ENCODE measurements at regions not wholly inside any gene's neighbourhood (a gene's known extent, or its start where the extent isn't known, plus 50 kb on each side); places are given as distances from the start of the nearest gene placed in this dataset.

DNA sequence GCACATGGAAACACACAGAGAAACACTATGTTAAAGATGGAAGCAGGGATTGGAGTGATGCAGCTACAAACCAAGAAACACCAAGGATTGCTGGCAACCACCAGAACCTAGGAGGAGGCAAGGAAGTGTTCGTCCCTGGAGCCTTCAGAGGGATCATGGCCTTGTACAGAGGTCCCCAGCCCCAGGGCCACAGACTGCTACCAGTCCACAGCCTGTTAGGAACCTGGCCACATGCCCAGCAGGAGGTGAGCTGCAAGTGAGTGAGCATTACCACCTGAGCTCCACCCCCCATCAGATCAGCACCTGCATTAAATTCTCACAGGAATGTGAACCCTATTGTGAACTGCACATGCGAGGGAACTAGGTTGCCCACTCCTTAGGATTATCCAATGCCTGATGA is 505.7 kb upstream of the MDFIC2 start (continued):
- TF ChIP-seq ZNF740 (CRISPR knock-in tag; IDR thresholded peaks at IDR 0.05) (no peak), ZNF740 (tag; IDR thresholded peaks at IDR 0.05) (no peak), RCOR1 (IDR thresholded peaks at IDR 0.05; ENCODE audit: borderline replicate concordance in 1 of 2, low read depth in 2 of 2, low read length in 2 of 2) (no peak), PHF20 (IDR thresholded peaks at IDR 0.05; ENCODE audit: partially characterized antibody) (no peak), ZNF398 (CRISPR knock-in tag; IDR thresholded peaks at IDR 0.05) (no peak), ZNF444 (CRISPR knock-in tag; IDR thresholded peaks at IDR 0.05) (no peak), IRF1 (CRISPR knock-in tag; IDR thresholded peaks at IDR 0.05; ENCODE audit: borderline replicate concordance) (no peak), ADNP (tag; IDR thresholded peaks at IDR 0.05) (no peak)
